Subcutaneous abdominal adipose tissue (tissue), 5 donors: ENCODE measurements at regions not wholly inside any gene's neighbourhood (a gene's known extent, or its start where the extent isn't known, plus 50 kb on each side); places are given as distances from the start of the nearest gene placed in this dataset.

Experiments used
- H3K27ac ChIP-seq: one replicate; pipeline ENCODE4 v1.7.0; 2013; ENCODE audit warnings: low read depth, mild to moderate bottlenecking, inconsistent platforms, low read length, moderate library complexity
- H3K27me3 ChIP-seq, 5 donors: one replicate each; pipeline ENCODE4 v1.7.0; 2013; ENCODE audit warnings: low read length in 5 of 5, inconsistent platforms in 1 of 5; ENCODE audit not compliant: control insufficient read depth in 5 of 5, insufficient read depth in 4 of 5
- H3K36me3 ChIP-seq, 5 donors: one replicate each; pipeline ENCODE4 v1.7.0; 2013; ENCODE audit warnings: low read length in 5 of 5; ENCODE audit not compliant: control insufficient read depth in 5 of 5, insufficient read depth in 5 of 5
- H3K4me1 ChIP-seq, 5 donors: one replicate each; pipeline ENCODE4 v1.7.0; 2013; ENCODE audit warnings: low read length in 5 of 5, mild to moderate bottlenecking in 3 of 5, moderate library complexity in 1 of 5; ENCODE audit not compliant: control insufficient read depth in 5 of 5, insufficient read depth in 5 of 5
- H3K4me3 ChIP-seq, 5 donors: one replicate each; pipeline ENCODE4 v1.7.0; 2013; ENCODE audit warnings: low read length in 5 of 5, low read depth in 1 of 5
- H3K9ac ChIP-seq, 5 donors: one replicate each; pipeline ENCODE4 v1.7.0; 2013; ENCODE audit warnings: low read length in 5 of 5, mild to moderate bottlenecking in 4 of 5, moderate library complexity in 3 of 5
- H3K9me3 ChIP-seq, 5 donors: one replicate each; pipeline ENCODE4 v1.7.0; 2013; ENCODE audit warnings: low read length in 5 of 5; ENCODE audit not compliant: control insufficient read depth in 5 of 5
- donor health status: healthy.
- donor health status: healthy.
- donor health status: healthy.
- donor health status: healthy.
- donor health status: healthy.

DNA sequence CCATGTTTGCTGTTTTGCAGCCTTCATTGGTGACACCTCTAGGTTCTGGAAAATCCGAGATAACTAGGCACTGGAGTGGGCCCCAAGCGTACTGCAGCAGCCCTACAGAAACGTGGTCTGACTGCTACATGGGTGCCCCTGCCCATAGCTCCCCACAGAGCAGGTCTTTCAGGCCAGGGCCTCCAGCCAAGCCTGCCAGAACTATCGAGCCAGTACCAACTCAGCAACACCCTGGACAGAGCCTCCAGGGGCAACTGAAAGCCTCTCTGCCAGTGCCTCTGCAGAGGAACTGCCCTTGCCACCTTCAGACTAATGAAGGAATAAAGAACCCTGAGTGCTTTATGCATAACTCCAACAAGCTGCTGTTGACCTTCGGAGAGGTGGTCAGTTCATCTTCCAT, 111.1 kb upstream of the PPP3CA start:
- Histone ChIP-seq H3K4me3 (no peak overlapping the region), H3K9ac (no peak overlapping the region), H3K4me1 (peaks cover 0 to 3% (median 0%) of the 10 kb centered on the region in 5 donors), H3K36me3 (no peaks in the 10 kb centered on the region), H3K9me3 (peaks cover 0 to 3% (median 2%) of the 10 kb centered on the region in 5 donors), H3K27me3 (no peaks in the 10 kb centered on the region), H3K27ac (no peak overlapping the region)

DNA sequence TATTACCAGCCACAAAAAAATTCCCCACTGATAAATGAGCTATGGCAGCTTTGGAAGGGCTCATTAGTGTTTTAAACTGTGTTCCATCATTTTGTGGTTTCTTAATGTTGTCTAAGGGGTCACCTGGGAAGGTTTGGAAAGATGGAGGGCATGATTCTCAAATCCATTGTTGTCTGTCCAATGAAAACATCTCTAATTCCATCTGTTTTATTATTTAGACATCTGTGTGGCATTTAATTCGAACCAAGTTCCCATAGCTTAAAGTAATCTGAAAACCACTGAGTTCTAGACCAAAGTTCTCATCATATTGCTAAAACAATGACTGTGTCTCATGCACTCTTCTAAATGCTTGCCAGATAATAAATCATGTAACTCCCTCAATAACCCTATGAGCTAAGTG, 103.8 kb upstream of the PPP3CA start:
- Histone ChIP-seq H3K27ac (no peak overlapping the region), H3K4me3 (no peak overlapping the region), H3K9me3 (no peaks in the 10 kb centered on the region), H3K9ac (no peak overlapping the region), H3K27me3 (no peaks in the 10 kb centered on the region), H3K4me1 (no peaks in the 10 kb centered on the region), H3K36me3 (no peaks in the 10 kb centered on the region)

DNA sequence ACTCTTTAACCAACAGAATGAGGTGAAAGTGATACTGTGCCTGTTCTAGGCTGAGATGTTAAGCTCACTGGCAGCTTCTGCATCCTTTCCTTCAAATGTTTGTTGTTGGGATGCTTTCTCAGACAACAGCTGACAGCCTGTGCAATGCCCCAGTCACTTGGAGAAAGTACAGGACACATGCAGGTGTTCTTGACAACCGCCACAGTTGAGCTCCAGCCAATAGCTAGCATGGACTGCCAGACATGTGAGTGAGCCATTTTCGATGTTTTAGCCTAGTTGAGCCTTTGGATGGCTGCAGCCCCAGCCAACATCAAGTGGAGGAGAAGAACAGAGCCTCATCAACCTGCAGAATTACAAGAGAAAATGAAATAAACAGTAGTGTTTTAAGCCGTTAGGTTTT, 94.1 kb upstream of the PPP3CA start:
- Histone ChIP-seq H3K36me3 (no peaks in the 10 kb centered on the region), H3K9ac (no peak overlapping the region), H3K4me3 (no peak overlapping the region), H3K4me1 (peaks cover 0 to 7% (median 5%) of the 10 kb centered on the region in 5 donors), H3K9me3 (no peaks in the 10 kb centered on the region), H3K27ac (no peak overlapping the region), H3K27me3 (no peaks in the 10 kb centered on the region)

DNA sequence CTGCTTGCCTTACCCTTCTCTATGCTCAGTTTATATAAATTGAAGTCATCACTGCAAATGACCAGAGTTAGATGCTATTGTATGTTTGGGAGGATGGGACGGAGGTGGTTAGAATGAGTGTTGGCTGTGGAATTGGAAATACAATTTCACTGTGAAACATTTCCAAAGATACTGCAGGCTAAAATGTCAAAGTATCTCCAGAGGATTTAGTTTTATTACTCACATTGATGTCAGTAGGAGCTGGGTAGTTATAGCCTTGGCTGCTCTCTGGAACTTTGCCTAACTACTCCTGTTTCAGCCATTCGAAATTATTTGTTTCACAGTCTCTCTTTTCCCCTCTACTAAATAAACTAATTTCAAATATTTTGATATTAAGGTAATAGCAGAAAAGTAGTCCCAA, 92.6 kb upstream of the PPP3CA start:
- no peak overlapping the region for H3K27ac ChIP-seq

DNA sequence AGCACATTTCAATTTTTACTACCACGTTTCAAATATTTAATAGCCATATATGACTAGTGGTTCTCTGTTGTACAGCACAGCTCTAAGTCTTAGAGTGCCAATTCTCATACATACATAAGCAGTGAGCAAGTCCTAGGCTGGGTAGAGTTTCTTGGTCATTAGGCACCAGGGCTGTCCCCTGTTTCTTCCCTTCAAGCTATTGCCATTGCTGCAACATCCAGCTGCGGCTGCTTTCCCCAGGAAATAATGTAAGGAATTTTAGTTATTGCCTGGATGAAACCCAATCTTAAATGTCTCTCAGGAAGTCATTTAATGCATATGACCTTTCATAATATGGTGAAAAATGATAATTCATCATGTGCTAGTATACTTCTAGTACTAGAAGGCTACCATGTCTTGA, 74.1 kb upstream of the PPP3CA start:
- Histone ChIP-seq H3K36me3 (no peaks in the 10 kb centered on the region), H3K4me3 (no peak overlapping the region), H3K4me1 (peaks cover 0 to 21% (median 2%) of the 10 kb centered on the region in 5 donors), H3K9ac (no peak overlapping the region), H3K27ac (no peak overlapping the region), H3K27me3 (no peaks in the 10 kb centered on the region), H3K9me3 (no peaks in the 10 kb centered on the region)

More for the DNA sequence above, 92.6 kb upstream of the PPP3CA start:
- no peak overlapping the region for H3K4me3 ChIP-seq
- peaks cover 0 to 7% (median 5%) of the 10 kb centered on the region in 5 donors for H3K4me1 ChIP-seq
- H3K9ac ChIP-seq: no peak overlapping the region
- no peaks in the 10 kb centered on the region for H3K27me3 ChIP-seq
- no peaks in the 10 kb centered on the region for H3K9me3 ChIP-seq
- H3K36me3 ChIP-seq: no peaks in the 10 kb centered on the region

DNA sequence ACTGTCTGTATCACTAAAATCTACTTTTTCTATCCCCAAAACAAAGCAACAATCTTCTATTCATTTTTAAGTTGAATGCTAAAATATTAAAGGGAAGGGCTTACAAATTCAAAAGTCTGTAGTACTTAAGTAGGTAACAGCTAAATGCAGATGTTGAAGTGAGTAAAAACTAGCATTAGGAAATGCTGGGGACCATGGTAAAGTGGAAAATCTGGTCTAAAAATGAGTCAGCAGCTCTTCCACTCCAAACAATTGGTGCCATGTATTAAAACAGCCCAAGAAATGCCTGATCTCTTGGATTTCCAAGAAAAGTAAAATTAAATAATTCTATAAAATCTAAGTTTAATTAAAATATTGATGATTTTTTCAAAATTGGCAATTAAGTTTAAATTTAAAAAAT, 73.3 kb upstream of the PPP3CA start:
- H3K9ac ChIP-seq: no peak overlapping the region
- no peak overlapping the region for H3K27ac ChIP-seq
- H3K27me3 ChIP-seq: no peaks in the 10 kb centered on the region
- H3K9me3 ChIP-seq: no peaks in the 10 kb centered on the region
- H3K4me1 ChIP-seq: peaks cover 0 to 28% (median 2%) of the 10 kb centered on the region in 5 donors
- no peaks in the 10 kb centered on the region for H3K36me3 ChIP-seq
- H3K4me3 ChIP-seq: no peak overlapping the region

DNA sequence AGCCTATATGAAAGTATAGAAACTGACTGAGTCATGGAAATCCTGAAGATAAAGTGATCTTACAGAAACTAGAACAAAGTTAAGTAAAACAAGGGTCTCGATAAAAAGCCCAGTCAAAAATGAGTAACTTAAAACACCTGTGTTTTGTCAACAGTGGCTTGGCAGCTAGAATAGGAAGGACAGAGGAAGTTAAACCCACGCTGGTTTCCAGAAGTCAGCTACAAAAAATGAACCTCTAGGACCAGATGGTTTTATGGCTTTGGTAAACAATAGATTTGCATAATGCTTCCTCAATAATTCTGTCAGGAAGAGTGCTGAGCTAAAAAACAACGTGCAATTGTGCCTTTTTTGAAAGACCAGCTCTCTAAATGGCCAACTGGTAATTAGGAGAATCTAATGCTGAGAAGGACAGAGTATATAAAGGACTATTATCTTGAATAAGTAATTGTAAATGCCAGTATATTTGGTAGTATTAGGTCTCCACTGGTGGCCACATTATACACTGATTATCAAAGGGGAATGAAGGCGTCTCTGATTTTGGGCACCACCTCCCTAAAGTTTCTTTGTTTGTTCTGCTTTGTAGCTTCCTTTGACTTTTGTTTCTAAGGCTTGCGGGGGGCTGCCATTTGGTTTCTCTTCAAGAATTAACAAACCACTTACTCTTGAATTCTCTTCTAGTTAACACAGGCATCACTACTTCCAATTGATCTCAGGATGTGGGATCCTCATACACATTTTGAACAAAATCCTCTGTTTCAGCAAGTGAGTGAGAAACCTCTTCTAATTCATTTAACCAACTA, 72.2 kb upstream of the PPP3CA start:
- Histone ChIP-seq H3K4me3 (no peak overlapping the region), H3K4me1 (peaks cover 0 to 35% (median 2%) of the 10 kb centered on the region in 5 donors), H3K9me3 (no peaks in the 10 kb centered on the region), H3K36me3 (no peaks in the 10 kb centered on the region), H3K9ac (no peak overlapping the region), H3K27ac (peak overlapping the region; percentile 42), H3K27me3 (no peaks in the 10 kb centered on the region)

DNA sequence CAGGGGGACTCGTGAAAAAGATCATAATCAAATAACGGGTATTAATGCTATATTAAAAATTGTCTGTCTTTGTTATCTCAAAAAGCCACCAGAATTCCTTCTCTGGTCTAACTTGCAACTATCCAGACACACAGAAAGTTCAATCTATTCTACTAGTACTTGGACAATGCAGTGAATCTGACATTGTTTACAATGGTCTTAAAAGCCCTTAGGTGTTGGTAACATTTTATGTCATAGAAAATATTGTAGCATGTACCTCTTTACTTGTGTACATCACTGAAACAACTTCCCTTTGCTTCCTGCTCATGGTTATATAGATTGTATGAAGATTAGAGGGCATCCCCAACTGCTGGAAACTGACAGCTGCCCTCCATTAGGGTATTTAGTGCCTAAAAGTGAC, 71.1 kb upstream of the PPP3CA start:
- peak overlapping the region; percentile 11 for H3K27ac ChIP-seq

DNA sequence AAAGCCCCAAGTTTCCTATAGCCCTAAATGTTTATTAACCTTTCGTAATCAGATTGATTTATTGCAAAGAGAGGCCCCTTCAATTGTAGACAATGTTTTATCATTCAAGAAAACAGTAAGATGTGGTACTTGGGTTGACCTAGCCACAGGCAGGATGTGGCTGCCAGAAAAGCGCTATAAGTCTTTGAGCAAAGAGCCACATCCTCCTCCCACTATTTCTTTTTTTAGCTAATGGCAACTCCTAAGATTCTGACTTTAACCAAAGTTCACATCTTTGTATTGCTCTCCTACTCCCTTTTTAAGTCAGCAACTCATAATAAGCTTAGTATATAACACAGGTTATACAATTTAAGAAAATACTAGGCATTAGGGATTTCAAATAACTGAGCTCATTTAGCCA, 70.7 kb upstream of the PPP3CA start:
- no peaks in the 10 kb centered on the region for H3K36me3 ChIP-seq
- no peak overlapping the region for H3K9ac ChIP-seq
- no peaks in the 10 kb centered on the region for H3K9me3 ChIP-seq

More for the DNA sequence above, 71.1 kb upstream of the PPP3CA start:
- H3K4me1 ChIP-seq: peaks cover 0 to 39% (median 2%) of the 10 kb centered on the region in 5 donors
- no peak overlapping the region for H3K4me3 ChIP-seq
- no peaks in the 10 kb centered on the region for H3K27me3 ChIP-seq
- no peak overlapping the region for H3K9ac ChIP-seq
- H3K36me3 ChIP-seq: no peaks in the 10 kb centered on the region
- H3K9me3 ChIP-seq: no peaks in the 10 kb centered on the region

DNA sequence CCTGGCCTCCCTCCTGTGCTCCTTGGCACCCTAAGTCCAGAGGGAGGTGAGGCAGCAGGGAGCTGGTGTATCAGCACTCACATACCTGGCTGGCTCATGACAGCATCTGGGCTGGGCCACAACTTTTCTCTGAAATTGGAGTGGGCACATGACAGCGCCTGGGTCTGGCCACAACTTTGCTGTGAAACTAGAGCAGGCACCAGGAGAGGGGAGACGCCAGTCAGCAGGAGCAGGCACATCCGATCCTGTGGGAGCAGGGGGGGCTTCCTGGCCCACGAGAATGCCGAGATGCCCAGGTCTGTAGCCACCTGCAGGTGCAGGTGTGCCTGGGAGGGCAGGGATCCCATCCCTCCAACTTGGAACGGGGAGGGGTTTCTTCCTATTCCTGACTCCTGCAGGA, 69.7 kb upstream of the PPP3CA start:
- Histone ChIP-seq H3K27me3 (no peaks in the 10 kb centered on the region), H3K4me3 (no peak overlapping the region), H3K9ac (no peak overlapping the region), H3K9me3 (no peaks in the 10 kb centered on the region), H3K27ac (no peak overlapping the region), H3K4me1 (peaks cover 0 to 39% (median 2%) of the 10 kb centered on the region in 5 donors), H3K36me3 (no peaks in the 10 kb centered on the region)

More for the DNA sequence above, 70.7 kb upstream of the PPP3CA start:
- H3K4me1 ChIP-seq: peaks cover 0 to 39% (median 2%) of the 10 kb centered on the region in 5 donors
- H3K27me3 ChIP-seq: no peaks in the 10 kb centered on the region
- H3K27ac ChIP-seq: no peak overlapping the region
- H3K4me3 ChIP-seq: no peak overlapping the region
